Thyroid gland (tissue), 4 donors: ENCODE measurements at regions not wholly inside any gene's neighbourhood (a gene's known extent, or its start where the extent isn't known, plus 50 kb on each side); places are given as distances from the start of the nearest gene placed in this dataset.

Experiments used
- POLR2A ChIP-seq, 2 donors: fragments of 450-650 bp; IDR thresholded peaks; one replicate each; pipeline ENCODE4 v1.6.1; 2017; ENCODE audit warnings: antibody characterized with exemption in 2 of 2, mild to moderate bottlenecking in 2 of 2, moderate library complexity in 1 of 2
- TF ChIP-seq, protein P1 (sequence below), 6 experiments: fragments of 200-600 bp in 3 of 6; fragments of 450-650 bp in 3 of 6; sonication (generic) in 3 of 6; IDR thresholded peaks; one replicate each; pipeline ENCODE4 v1.5.1; 2016 to 2019; ENCODE audit warnings: antibody characterized with exemption in 6 of 6, mild to moderate bottlenecking in 2 of 6, inconsistent platforms in 1 of 6, moderate library complexity in 1 of 6

DNA sequence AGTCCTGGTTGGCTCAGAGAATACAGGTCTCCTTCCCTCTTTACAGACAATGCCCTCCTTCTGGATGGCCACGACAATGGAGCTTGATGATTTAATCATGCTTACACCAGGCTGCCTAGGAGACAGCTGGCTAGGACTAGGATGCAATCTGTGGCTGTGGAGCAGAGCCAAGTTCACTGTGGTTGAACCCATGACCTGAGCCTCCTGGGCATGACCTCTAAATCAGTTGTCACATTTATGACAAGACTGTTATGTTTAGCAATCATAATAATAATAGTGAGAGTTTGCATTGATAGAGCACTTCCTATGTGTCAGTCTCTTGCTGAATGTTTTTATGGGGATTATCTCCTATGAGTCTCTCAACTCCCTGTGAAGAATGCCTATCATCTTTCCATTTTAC, 244.1 kb downstream of the ICOS start:
- TF ChIP-seq, protein P1, sequence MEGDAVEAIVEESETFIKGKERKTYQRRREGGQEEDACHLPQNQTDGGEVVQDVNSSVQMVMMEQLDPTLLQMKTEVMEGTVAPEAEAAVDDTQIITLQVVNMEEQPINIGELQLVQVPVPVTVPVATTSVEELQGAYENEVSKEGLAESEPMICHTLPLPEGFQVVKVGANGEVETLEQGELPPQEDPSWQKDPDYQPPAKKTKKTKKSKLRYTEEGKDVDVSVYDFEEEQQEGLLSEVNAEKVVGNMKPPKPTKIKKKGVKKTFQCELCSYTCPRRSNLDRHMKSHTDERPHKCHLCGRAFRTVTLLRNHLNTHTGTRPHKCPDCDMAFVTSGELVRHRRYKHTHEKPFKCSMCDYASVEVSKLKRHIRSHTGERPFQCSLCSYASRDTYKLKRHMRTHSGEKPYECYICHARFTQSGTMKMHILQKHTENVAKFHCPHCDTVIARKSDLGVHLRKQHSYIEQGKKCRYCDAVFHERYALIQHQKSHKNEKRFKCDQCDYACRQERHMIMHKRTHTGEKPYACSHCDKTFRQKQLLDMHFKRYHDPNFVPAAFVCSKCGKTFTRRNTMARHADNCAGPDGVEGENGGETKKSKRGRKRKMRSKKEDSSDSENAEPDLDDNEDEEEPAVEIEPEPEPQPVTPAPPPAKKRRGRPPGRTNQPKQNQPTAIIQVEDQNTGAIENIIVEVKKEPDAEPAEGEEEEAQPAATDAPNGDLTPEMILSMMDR (IDR thresholded peaks at IDR 0.05): no peak
- TF ChIP-seq POLR2A (IDR thresholded peaks at IDR 0.05): no peak
